GM12892 (cell line): ENCODE measurements at regions not wholly inside any gene's neighbourhood (a gene's known extent, or its start where the extent isn't known, plus 50 kb on each side); places are given as distances from the start of the nearest gene placed in this dataset.

Source experiments
- POLR2A ChIP-seq: IDR thresholded peaks from 2 replicates; pipeline ENCODE4 v1.6.1; 2011; ENCODE audit warnings: low read depth, low read length, control low read depth
- POLR2AphosphoS5 ChIP-seq: IDR thresholded peaks from 2 replicates; pipeline ENCODE4 v1.6.1; 2011; ENCODE audit warnings: low read depth, low read length, control low read depth

- TF ChIP-seq POLR2A (no peak), POLR2AphosphoS5 (no peak)
Observed at GRCh38 chr2:21260311-21260710, 136.5 kb downstream of the TDRD15 start.
